ENCODE measurements at regions not wholly inside any gene's neighbourhood (a gene's known extent, or its start where the extent isn't known, plus 50 kb on each side); places are given as distances from the start of the nearest gene placed in this dataset.

DNA sequence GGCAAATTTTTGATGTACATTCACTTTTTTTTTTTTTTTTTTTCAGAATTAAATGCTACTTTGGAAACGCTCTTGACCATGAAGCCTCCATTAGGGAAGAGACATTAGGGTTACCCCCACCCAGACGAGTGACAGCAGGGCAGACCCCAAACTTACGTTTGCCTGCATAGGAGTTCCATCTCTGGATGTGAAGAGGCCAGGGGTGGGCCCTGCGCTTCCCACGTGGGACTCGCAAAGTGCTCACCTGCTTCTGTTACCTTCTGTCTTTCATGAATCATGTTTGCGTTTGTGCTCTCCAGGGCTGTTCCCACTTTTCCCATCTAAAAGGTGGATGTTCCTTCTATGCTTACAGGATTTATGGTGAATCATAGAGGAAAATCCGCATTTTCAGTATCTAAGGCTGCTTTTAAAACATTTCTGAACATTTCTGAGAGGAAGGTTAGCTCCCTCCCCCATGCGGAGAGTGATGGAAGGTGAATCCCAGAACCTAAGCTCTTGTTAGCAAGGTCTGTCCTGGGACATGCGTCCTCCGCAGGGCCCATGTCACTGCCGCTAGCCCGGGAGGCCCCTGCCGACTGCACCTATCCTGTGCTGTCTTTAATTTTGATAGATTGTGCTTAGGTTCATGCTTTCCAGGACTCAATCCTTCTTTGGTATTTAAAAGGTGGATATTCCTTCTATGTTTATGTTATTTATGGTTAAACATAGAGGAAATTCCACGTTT lies 135.7 kb upstream of the RTL1 start:
- Mint-ChIP-seq H3K27me3 (ENCODE audit: low read depth, unreplicated experiment) (peaks cover 5% of the 10 kb centered on the region), H3K9me3 (ENCODE audit: unreplicated experiment) (peaks cover 10% of the 10 kb centered on the region), H3K4me3 (ENCODE audit: unreplicated experiment) (no peak overlapping the region), H3K36me3 (ENCODE audit: low read depth, unreplicated experiment) (peaks cover 37% of the 10 kb centered on the region), H3K27ac (ENCODE audit: unreplicated experiment) (no peak overlapping the region), H3K4me1 (ENCODE audit: low read depth, unreplicated experiment) (peaks cover 5% of the 10 kb centered on the region)
- Histone ChIP-seq H3K9me3 (ENCODE audit: insufficient read depth, low read depth, low read length) (no peaks in the 10 kb centered on the region), H4K20me1 (ENCODE audit: insufficient read depth, low read length) (peaks cover 85% of the 10 kb centered on the region), H3K79me2 (ENCODE audit: insufficient read depth, low read length) (peaks cover 21% of the 10 kb centered on the region), H3K4me3 (ENCODE audit: insufficient read depth, low read depth, low read length) (no peak overlapping the region), H2AFZ (ENCODE audit: low read depth, low read length) (no peak overlapping the region), H3K4me2 (ENCODE audit: low read length) (no peak overlapping the region), H3K9ac (ENCODE audit: low read length) (no peak overlapping the region), H3K36me3 (ENCODE audit: insufficient read depth, low read length) (peaks cover 51% of the 10 kb centered on the region), H3K27me3 (ENCODE audit: insufficient read depth, low read length) (no peaks in the 10 kb centered on the region), H3K4me1 (ENCODE audit: insufficient read depth, low read length) (no peaks in the 10 kb centered on the region), H3K27ac (ENCODE audit: low read depth, low read length) (no peak overlapping the region)
- DNase-seq (ENCODE audit: low read depth): no peak
- FAIRE-seq: no peak
- no peak for TF ChIP-seq EZH2 (IDR thresholded peaks at IDR 0.05; ENCODE audit: insufficient read depth, low read length)
- TF ChIP-seq, protein P1, sequence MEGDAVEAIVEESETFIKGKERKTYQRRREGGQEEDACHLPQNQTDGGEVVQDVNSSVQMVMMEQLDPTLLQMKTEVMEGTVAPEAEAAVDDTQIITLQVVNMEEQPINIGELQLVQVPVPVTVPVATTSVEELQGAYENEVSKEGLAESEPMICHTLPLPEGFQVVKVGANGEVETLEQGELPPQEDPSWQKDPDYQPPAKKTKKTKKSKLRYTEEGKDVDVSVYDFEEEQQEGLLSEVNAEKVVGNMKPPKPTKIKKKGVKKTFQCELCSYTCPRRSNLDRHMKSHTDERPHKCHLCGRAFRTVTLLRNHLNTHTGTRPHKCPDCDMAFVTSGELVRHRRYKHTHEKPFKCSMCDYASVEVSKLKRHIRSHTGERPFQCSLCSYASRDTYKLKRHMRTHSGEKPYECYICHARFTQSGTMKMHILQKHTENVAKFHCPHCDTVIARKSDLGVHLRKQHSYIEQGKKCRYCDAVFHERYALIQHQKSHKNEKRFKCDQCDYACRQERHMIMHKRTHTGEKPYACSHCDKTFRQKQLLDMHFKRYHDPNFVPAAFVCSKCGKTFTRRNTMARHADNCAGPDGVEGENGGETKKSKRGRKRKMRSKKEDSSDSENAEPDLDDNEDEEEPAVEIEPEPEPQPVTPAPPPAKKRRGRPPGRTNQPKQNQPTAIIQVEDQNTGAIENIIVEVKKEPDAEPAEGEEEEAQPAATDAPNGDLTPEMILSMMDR (IDR thresholded peaks at IDR 0.05; ENCODE audit: insufficient read depth, low read depth, low read length): no peak

DNA sequence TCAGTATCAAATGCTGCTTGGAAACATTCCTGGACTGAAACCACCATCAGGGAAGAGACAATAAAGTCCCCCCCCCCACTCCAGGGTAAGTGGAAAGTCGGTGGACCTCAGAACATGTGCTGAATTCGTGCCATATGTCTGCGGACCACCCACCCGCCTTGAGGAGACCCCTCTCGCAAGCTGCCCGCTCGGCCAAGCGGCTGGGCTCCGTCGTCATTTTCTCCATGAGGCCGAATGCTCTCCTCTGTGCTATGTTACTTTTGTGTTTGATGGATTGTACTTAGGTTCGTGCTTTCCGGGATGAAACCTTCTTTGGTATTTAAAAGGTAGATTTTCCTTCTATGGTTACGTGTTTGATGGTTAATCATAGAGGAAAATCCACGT lies 136.2 kb upstream of the RTL1 start:
- Mint-ChIP-seq H3K9me3 (ENCODE audit: unreplicated experiment) (peaks cover 10% of the 10 kb centered on the region), H3K27ac (ENCODE audit: unreplicated experiment) (no peak overlapping the region), H3K27me3 (ENCODE audit: low read depth, unreplicated experiment) (peaks cover 5% of the 10 kb centered on the region), H3K4me3 (ENCODE audit: unreplicated experiment) (no peak overlapping the region), H3K4me1 (ENCODE audit: low read depth, unreplicated experiment) (peaks cover 5% of the 10 kb centered on the region), H3K36me3 (ENCODE audit: low read depth, unreplicated experiment) (peaks cover 40% of the 10 kb centered on the region)
- no peak overlapping the region for H3K9ac ChIP-seq (ENCODE audit: low read length)
- H3K4me3 ChIP-seq (ENCODE audit: insufficient read depth, low read depth, low read length): no peak overlapping the region
- DNase-seq (ENCODE audit: low read depth) (no peak), FAIRE-seq (no peak)
- H3K36me3 ChIP-seq (ENCODE audit: insufficient read depth, low read length): peaks cover 54% of the 10 kb centered on the region
- peaks cover 85% of the 10 kb centered on the region for H4K20me1 ChIP-seq (ENCODE audit: insufficient read depth, low read length)
- no peak overlapping the region for H2AFZ ChIP-seq (ENCODE audit: low read depth, low read length)
- H3K4me2 ChIP-seq (ENCODE audit: low read length): no peak overlapping the region
- no peak overlapping the region for H3K27ac ChIP-seq (ENCODE audit: low read depth, low read length)
- H3K79me2 ChIP-seq (ENCODE audit: insufficient read depth, low read length): peaks cover 22% of the 10 kb centered on the region
- no peaks in the 10 kb centered on the region for H3K9me3 ChIP-seq (ENCODE audit: insufficient read depth, low read depth, low read length)
- TF ChIP-seq, protein P1 (IDR thresholded peaks at IDR 0.05; ENCODE audit: insufficient read depth, low read depth, low read length): no peak
- no peak for TF ChIP-seq EZH2 (IDR thresholded peaks at IDR 0.05; ENCODE audit: insufficient read depth, low read length)
- no peaks in the 10 kb centered on the region for H3K27me3 ChIP-seq (ENCODE audit: insufficient read depth, low read length)
- H3K4me1 ChIP-seq (ENCODE audit: insufficient read depth, low read length): no peaks in the 10 kb centered on the region

Measured in astrocyte (in vitro differentiated cells and primary cell).